Cardiac fibroblast (primary cell): ENCODE measurements at regions not wholly inside any gene's neighbourhood (a gene's known extent, or its start where the extent isn't known, plus 50 kb on each side); places are given as distances from the start of the nearest gene placed in this dataset.
"Not testable (repeated sequence)": the region's sequence is repeated elsewhere in the genome, so short reads cannot be mapped to it uniquely, and the experiment has no call there.

ENCODE experiments used
- DNase-seq, 2 donors: peaks; one replicate each; pipeline versions ENCODE4 v3.0.0 to v3.0.0-alpha.2; 2010; ENCODE audit warnings: low read depth in 2 of 2
- H3K4me3 ChIP-seq, 2 donors: replicated peaks in 1 of 2; 1 replicate in 1 of 2; 2 replicates in 1 of 2; pipeline ENCODE4 v1.5.1; 2011; ENCODE audit warnings: low read depth in 2 of 2, low read length in 2 of 2, mild to moderate bottlenecking in 2 of 2, moderate library complexity in 1 of 2
- TF ChIP-seq, protein P1 (sequence below): IDR thresholded peaks from one replicate; pipeline ENCODE4 v1.5.1; 2011; ENCODE audit warnings: low read depth, mild to moderate bottlenecking, low read length, inconsistent platforms

DNA sequence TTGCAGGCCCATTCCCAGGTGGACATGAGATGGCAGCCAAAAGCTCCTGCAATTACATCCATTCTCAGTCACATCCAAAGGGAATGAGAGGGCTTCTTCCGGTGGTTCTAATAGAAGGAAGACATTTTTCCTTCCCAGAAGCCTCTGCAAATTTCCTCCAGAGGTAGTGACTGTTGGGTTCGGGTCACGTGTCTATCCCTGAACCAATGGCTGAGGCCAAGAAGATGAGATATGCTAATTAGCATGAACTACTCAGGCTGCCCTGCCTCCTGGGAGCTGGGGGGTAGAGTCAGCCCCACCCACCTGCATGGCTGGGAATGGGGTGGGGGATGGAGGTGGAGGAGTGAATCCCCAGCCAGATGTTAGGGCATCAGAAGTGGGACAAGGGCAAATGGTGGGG, 61.3 kb upstream of the IYD start:
- no peak overlapping the region for H3K4me3 ChIP-seq
- DNase-seq: no peak
- TF ChIP-seq, protein P1, sequence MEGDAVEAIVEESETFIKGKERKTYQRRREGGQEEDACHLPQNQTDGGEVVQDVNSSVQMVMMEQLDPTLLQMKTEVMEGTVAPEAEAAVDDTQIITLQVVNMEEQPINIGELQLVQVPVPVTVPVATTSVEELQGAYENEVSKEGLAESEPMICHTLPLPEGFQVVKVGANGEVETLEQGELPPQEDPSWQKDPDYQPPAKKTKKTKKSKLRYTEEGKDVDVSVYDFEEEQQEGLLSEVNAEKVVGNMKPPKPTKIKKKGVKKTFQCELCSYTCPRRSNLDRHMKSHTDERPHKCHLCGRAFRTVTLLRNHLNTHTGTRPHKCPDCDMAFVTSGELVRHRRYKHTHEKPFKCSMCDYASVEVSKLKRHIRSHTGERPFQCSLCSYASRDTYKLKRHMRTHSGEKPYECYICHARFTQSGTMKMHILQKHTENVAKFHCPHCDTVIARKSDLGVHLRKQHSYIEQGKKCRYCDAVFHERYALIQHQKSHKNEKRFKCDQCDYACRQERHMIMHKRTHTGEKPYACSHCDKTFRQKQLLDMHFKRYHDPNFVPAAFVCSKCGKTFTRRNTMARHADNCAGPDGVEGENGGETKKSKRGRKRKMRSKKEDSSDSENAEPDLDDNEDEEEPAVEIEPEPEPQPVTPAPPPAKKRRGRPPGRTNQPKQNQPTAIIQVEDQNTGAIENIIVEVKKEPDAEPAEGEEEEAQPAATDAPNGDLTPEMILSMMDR: no peak

DNA sequence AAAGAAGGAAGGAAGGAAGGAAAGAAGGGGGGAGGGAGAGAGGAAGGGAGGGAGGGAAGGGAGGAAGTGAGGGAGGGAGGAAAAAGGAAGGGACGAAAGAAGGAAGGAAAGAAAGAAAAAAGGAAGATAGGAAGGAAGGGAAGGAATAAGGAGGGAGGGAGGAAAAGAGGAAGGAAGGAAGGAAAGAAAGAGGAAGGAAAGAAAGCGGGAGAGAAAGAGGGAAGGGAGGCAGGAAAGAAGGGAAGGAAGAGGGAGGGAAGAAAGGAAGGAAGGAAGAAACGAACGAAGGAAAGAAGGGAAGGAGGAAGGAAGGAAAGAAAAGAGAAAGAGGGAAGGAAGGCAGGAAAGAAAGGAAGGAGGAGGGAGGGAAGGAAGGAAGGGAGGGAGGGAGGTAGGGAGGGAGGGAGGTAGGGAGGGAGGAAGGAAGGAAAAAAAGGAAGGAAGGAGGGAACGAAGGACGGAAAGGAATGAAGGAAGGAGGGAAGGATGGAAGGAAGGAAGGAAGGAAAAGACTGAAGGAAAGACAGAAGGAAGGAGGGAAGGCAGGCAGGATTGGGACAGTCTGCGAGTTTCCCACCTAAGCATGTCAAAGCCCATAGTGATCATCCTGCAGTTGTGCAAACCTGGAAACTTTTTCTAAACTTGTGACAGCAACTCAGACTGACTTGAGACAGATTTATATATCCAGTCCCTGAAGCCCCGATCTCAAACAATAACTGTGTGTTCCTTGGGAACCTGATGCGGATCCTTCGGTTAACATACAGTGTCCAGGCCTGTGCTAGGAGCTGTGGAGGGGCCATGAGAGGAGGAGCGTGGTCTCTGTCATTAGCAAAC, 59.8 kb upstream of the IYD start:
- no peak overlapping the region for H3K4me3 ChIP-seq

DNA sequence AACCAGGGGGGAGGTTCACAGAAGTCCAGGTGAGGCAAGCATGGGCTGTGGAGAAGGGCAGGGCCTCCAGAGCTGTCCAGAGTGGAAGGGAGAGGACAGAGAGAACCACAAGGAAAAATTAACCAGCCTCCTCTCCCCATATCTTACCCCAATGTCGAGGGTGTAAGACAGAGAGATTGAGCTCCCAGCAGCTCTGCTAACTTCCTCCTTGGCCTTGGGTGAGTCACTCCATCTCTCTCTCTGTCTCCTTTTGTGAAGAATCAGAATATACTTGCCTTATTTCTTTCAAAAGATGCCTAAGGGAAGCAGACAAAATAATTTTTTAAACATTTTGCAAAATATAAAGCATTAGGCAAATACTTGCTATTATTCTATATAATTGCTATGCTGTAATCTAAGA, 58.3 kb upstream of the IYD start:
- no peak for DNase-seq
- no peak overlapping the region for H3K4me3 ChIP-seq
- TF ChIP-seq, protein P1: no peak

More for the DNA sequence above, 59.8 kb upstream of the IYD start:
- no peak for DNase-seq
- TF ChIP-seq, protein P1: no peak

DNA sequence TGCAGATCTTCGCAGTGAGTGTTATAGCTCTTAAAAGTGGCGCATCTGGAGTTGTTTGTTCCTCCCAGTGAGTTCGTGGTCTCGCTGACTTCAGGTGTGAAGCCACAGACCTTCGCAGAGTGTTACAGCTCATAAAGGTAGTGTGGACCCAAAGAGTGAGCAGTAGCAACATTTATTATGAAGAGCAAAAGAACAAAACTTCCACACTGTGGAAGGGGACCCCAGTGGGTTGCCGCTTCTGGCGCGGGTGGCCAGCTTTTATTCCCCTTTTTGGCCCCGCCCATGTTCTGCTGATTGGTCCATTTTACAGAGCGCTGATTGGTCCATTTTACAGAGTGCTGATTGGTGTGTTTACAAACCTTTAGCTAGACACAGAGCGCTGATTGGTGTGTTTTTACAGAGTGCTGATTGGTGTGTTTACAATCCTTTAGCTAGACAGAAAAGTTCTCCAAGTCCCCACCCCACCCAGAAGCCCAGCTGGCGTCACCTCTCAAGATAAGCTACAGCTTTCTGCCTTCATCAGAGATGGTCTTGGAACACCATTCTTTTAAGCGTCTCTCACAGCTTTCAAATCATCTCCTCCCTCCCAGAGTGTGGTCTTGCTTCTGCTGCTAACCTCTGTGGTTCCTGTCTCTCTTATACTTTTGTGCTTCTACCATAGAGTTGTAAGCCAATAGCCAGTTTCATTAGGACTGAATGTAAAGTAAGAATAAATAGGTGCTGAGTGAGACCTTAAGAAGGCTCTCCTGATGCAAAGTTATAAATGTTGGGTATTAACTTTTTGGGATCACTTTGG, 57.5 kb upstream of the IYD start:
- not testable (repeated sequence) for H3K4me3 ChIP-seq, DNase-seq

DNA sequence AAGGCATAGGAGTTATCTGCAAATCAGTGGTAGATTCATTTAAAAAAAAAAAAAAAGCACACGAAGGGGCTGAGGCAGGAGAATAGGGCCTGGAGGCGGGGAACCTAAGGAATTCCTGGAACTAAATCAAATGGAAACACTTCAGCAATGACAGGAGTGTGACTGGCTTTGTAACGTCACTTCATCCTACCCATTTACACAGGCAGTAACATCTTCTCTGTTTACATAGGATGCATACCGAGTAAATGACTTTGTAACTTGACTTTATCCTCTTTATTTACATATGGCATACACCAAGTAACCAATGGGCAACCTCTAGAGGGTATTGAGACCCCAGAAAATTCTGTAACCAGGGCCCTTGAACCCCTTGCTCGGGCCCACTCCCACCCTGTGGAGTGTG, 56.4 kb upstream of the IYD start:
- TF ChIP-seq, protein P1: no peak
- H3K4me3 ChIP-seq: no peak overlapping the region
- no peak for DNase-seq

DNA sequence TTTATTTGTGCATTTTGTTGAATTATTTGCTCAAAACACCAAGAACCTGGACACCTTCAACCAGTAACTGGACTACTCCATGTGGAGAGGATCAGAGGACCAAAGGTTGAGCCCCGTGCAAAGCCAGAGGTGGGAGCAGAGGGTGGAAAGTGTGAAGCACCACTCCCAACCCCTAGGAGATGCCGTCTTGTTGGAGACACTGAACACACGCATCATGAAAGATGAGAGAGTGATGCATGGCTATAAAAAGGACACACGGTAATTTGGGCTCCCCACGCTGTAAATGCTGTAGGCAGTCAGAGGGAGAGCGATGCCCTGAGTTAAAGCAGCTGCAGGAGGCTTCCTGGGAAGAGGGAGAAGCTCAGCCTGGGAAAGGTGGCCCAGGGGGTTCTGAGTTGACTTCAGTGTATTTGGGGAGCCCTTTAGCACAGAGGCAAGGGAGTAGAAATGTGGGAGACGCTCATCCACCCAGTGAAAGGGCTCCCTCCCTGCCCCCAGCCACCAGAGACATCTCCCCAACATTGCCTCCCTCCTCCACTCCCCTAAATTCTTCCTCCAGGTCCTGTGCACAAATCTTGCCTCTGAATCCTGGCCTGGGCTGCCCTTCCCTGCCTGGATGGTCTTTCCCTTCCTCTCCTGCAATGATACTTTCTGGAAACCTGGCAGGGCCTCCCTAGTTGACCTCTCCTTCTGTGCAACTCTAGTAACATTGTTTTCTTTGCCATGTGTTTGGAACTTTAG, 55.8 kb upstream of the IYD start:
- no peak overlapping the region for H3K4me3 ChIP-seq
- TF ChIP-seq, protein P1: no peak
- no peak for DNase-seq

DNA sequence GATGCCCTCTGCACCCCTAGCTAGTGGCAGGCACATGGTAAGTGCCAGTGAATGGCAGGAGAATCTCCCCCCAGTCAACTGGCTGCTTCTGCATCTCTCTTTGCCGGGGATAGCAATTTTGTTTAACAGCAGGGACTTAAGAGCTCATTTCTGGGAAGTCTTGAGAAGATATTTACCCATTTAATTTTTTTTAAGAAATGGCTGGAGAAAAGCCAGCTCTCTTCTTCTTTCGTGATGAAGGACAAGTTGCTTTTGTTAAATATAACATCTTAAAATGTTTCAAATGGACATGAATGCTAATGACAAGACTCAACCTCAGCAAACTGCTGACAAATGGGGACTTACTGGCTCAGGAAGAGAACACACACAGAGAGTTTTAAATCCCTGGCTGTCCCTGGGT, 55.0 kb upstream of the IYD start:
- DNase-seq: no peak
- TF ChIP-seq, protein P1: no peak

More for the DNA sequence above, 55.0 kb upstream of the IYD start:
- H3K4me3 ChIP-seq: no peak overlapping the region
